PC-9 (cell line): ENCODE measurements at regions not wholly inside any gene's neighbourhood (a gene's known extent, or its start where the extent isn't known, plus 50 kb on each side); places are given as distances from the start of the nearest gene placed in this dataset.

ENCODE experiments used
- BruUV-seq: library from RNA; stranded (reverse); fragments of 400-500 nt; replicated peaks from 2 replicates; lab custom pipeline; 2021; lab: Mats Ljungman, UMichigan
- CTCF ChIA-PET: fragments of 300-600 bp; sonication (Branson Sonifier 250); formaldehyde crosslinking; loops from one replicate; lab custom pipeline; 2022; ENCODE audit warnings: antibody characterized with exemption; lab: Charles Lee
- POLR2A ChIA-PET: fragments of 300-600 bp; sonication (Branson Sonifier 250); formaldehyde crosslinking; loops from one replicate; lab custom pipeline; 2022; ENCODE audit warnings: antibody characterized with exemption; ENCODE audit not compliant: unreplicated experiment; lab: Charles Lee
- DNase-seq, 2 experiments: peaks; one replicate each; pipeline versions ENCODE4 v3.0.0 to v3.0.0-alpha.2; 2015 to 2022; ENCODE audit warnings: mixed read lengths in 1 of 2
- H2AFZ ChIP-seq: fragments of 200-600 bp; sonication (generic); 2 replicates; pipeline ENCODE4 v1.8.1; 2017; ENCODE audit warnings: antibody characterized with exemption
- H3F3A ChIP-seq: fragments of 200-600 bp; sonication (generic); 2 replicates; pipeline ENCODE4 v1.8.1; 2017; ENCODE audit warnings: antibody characterized with exemption, mild to moderate bottlenecking, low read depth; ENCODE audit not compliant: insufficient read depth
- H3K27ac ChIP-seq: fragments of 200-600 bp; sonication (generic); 2 replicates; pipeline ENCODE4 v1.6.1; 2016; ENCODE audit warnings: mixed run types
- H3K27me3 ChIP-seq: fragments of 200-600 bp; sonication (generic); 2 replicates; pipeline ENCODE4 v1.6.1; 2016; ENCODE audit warnings: low read depth, mixed run types; ENCODE audit not compliant: insufficient read depth
- H3K36me3 ChIP-seq: fragments of 200-600 bp; sonication (generic); 2 replicates; pipeline ENCODE4 v1.6.1; 2016; ENCODE audit warnings: low read depth, mixed run types
- H3K4me1 ChIP-seq: fragments of 200-600 bp; sonication (generic); replicated peaks from 2 replicates; pipeline ENCODE4 v1.6.1; 2016; ENCODE audit warnings: mixed run types; ENCODE audit not compliant: insufficient read depth
- H3K4me2 ChIP-seq: fragments of 200-600 bp; sonication (generic); 2 replicates; pipeline ENCODE4 v1.6.1; 2017; ENCODE audit warnings: mixed run types
- H3K4me3 ChIP-seq: fragments of 200-600 bp; sonication (generic); 2 replicates; pipeline ENCODE4 v1.6.1; 2016; ENCODE audit warnings: mixed run types
- H3K79me2 ChIP-seq: fragments of 200-600 bp; sonication (generic); 2 replicates; pipeline ENCODE4 v1.6.1; 2017; ENCODE audit warnings: low read depth, mixed run types
- H3K9me2 ChIP-seq: fragments of 200-600 bp; sonication (generic); 2 replicates; pipeline ENCODE4 v1.8.1; 2017; ENCODE audit warnings: mild to moderate bottlenecking; ENCODE audit not compliant: insufficient read depth
- H3K9me3 ChIP-seq: fragments of 200-600 bp; sonication (generic); 2 replicates; pipeline ENCODE4 v1.8.1; 2016; ENCODE audit warnings: low read depth; ENCODE audit not compliant: insufficient read depth
- H4K20me1 ChIP-seq: fragments of 200-600 bp; sonication (generic); 2 replicates; pipeline ENCODE4 v1.8.1; 2017; ENCODE audit not compliant: insufficient read depth
- EZH2 ChIP-seq: fragments of 200-600 bp; sonication (generic); IDR thresholded peaks from 2 replicates; pipeline ENCODE4 v1.8.0; 2017; ENCODE audit warnings: antibody characterized with exemption, low read depth
- intact Hi-C: fragments of 100-400 bp; cut with micrococcal nuclease; formaldehyde crosslinking; loops from one replicate; pipeline ENCODE4 v1.10.0; 2022; ENCODE audit not compliant: unreplicated experiment
- TF ChIP-seq, protein P1 (sequence below): fragments of 200-600 bp; sonication (generic); conservative IDR thresholded peaks from 2 replicates; pipeline ENCODE4 v1.6.1; 2017; ENCODE audit warnings: mixed run types, antibody characterized with exemption, mild to moderate bottlenecking, moderate library complexity

DNA sequence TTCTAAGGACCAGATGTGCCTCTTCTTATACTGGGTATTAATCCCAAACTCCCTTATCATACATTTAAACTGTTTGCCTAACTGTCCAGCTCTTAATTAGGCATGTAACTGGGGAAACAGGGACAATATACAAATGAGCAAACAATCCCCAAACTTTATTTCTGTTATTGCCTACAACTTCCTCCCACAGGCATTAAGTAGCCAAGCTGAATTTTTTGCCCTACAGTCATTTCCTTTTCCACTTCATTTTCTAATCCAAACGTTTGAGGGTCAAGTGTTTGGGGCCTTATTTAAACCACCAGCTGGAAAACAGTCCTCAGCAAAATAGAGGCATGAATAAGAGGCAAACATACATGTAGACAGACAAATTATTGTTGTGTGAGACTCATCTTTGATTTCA, 77.4 kb upstream of the CCL2 start:
- Histone ChIP-seq H3K4me1 (no peaks in the 10 kb centered on the region), H3F3A (no peaks in the 10 kb centered on the region), H3K9me3 (no peaks in the 10 kb centered on the region), H3K4me2 (no peak overlapping the region), H3K79me2 (no peaks in the 10 kb centered on the region), H3K4me3 (no peak overlapping the region), H3K36me3 (no peaks in the 10 kb centered on the region), H2AFZ (no peak overlapping the region), H3K27ac (no peak overlapping the region), H3K9me2 (no peaks in the 10 kb centered on the region), H3K27me3 (peaks cover 33% of the 10 kb centered on the region; the same call in 1 of the 2 replicates), H4K20me1 (no peaks in the 10 kb centered on the region)
- CTCF ChIA-PET, result no interaction called here
- TF ChIP-seq, protein P1, sequence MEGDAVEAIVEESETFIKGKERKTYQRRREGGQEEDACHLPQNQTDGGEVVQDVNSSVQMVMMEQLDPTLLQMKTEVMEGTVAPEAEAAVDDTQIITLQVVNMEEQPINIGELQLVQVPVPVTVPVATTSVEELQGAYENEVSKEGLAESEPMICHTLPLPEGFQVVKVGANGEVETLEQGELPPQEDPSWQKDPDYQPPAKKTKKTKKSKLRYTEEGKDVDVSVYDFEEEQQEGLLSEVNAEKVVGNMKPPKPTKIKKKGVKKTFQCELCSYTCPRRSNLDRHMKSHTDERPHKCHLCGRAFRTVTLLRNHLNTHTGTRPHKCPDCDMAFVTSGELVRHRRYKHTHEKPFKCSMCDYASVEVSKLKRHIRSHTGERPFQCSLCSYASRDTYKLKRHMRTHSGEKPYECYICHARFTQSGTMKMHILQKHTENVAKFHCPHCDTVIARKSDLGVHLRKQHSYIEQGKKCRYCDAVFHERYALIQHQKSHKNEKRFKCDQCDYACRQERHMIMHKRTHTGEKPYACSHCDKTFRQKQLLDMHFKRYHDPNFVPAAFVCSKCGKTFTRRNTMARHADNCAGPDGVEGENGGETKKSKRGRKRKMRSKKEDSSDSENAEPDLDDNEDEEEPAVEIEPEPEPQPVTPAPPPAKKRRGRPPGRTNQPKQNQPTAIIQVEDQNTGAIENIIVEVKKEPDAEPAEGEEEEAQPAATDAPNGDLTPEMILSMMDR, result no peak
- intact Hi-C loops, result no loop called here
- DNase-seq, result no peak
- POLR2A ChIA-PET, result no interaction called here
- no TSS peak for BruUV-seq

DNA sequence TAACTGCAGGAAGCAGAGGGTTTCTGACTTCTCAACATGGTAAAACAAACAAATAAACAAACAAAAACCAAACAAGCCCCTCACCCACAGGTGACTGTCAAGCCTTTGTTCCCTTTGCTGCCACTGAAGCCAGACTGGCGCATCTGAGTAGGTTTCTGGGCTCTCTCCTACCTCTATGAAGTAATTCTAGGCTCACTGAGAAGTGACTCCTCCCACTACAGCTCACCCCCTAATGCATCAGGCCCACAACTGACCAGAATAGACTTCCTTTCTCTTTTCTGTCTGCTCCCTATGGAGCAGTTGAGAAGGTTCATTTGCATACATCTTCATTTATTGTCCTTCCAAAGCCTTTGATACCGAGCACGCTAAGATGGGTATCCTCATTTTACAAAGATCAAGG, 77.0 kb upstream of the CCL2 start:
- Histone ChIP-seq H2AFZ (no peak overlapping the region), H3K4me2 (no peak overlapping the region), H3F3A (no peaks in the 10 kb centered on the region), H3K9me2 (no peaks in the 10 kb centered on the region), H3K27ac (no peak overlapping the region), H3K27me3 (peaks cover 33% of the 10 kb centered on the region; the same call in 1 of the 2 replicates), H3K4me3 (no peak overlapping the region), H3K36me3 (no peaks in the 10 kb centered on the region), H3K9me3 (no peaks in the 10 kb centered on the region), H3K4me1 (no peaks in the 10 kb centered on the region), H3K79me2 (no peaks in the 10 kb centered on the region), H4K20me1 (no peaks in the 10 kb centered on the region)
- ChIA-PET POLR2A (no interaction called here), CTCF (no interaction called here)
- intact Hi-C loops, result no loop called here
- no TSS peak for BruUV-seq
- DNase-seq, result no peak
- TF ChIP-seq EZH2, result no peak
- TF ChIP-seq, protein P1, result no peak

DNA sequence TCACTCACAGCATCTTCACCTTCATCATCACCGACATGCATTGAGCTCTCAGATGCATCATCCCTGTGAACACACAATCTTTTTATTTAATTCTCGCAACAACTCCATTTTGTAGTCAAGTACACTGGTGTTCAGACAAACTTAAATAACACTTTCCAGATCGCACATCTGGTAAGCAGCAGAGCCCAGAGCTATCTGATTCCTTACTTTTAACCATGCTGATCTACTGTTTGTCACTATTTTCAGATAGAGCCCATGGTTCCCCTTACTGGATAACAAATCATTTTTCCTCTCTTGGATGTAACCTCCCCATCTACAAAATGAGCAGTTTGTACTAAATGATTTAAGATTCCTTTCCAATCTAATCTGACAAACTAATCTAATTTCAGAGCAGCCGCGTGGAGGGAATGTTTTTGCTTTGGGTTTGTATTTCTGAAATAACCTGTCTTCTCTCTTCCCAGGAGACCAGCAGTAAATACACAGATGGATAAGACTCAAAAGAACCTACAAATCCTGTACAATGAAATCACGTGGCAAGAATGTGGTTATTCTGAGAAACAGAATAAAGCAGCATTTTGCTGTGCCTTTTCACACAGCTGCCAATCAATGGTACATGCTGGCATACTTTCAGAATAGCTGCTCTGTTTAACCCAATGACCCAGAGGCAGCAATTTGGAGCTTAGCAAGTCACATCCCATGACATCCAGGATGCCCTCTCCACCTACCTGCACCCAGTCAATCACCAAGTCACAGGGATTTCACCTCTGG, 72.9 kb upstream of the CCL2 start:
- Histone ChIP-seq H3K27ac (no peak overlapping the region), H3K9me2 (no peaks in the 10 kb centered on the region), H4K20me1 (no peaks in the 10 kb centered on the region), H3K27me3 (peaks cover 26% of the 10 kb centered on the region; the same call in 1 of the 2 replicates), H3K79me2 (no peaks in the 10 kb centered on the region), H3K4me1 (no peaks in the 10 kb centered on the region), H3K4me3 (no peak overlapping the region), H3F3A (no peaks in the 10 kb centered on the region), H3K36me3 (no peaks in the 10 kb centered on the region), H3K4me2 (no peak overlapping the region), H3K9me3 (no peaks in the 10 kb centered on the region), H2AFZ (no peak overlapping the region)
- TF ChIP-seq EZH2, result no peak
- TF ChIP-seq, protein P1, result no peak
- intact Hi-C loops, result no loop called here
- no TSS peak for BruUV-seq
- DNase-seq, result no peak
- ChIA-PET POLR2A (no interaction called here), CTCF (no interaction called here)
